Neural cell (in vitro differentiated cells): ENCODE measurements at regions not wholly inside any gene's neighbourhood (a gene's known extent, or its start where the extent isn't known, plus 50 kb on each side); places are given as distances from the start of the nearest gene placed in this dataset.

Experiments
- CTCF ChIP-seq: fragments of 450-650 bp; IDR thresholded peaks from 2 replicates; pipeline ENCODE4 v1.5.1; 2014; ENCODE audit warnings: antibody characterized with exemption, mild to moderate bottlenecking, moderate library complexity; ENCODE audit not compliant: poor library complexity, severe bottlenecking
- EZH2 ChIP-seq: fragments of 200-600, 300-800 bp; shearing (Covaris generic), sonication (generic); IDR thresholded peaks from 2 replicates; pipeline ENCODE4 v1.6.1; 2014; ENCODE audit warnings: antibody characterized with exemption, low read length, borderline replicate concordance, mild to moderate bottlenecking; ENCODE audit not compliant: insufficient read depth, poor library complexity, severe bottlenecking
- MXI1 ChIP-seq: fragments of 450-650 bp; conservative IDR thresholded peaks from 2 replicates; pipeline ENCODE4 v1.6.1; 2014; ENCODE audit warnings: antibody characterized with exemption, mild to moderate bottlenecking; ENCODE audit not compliant: poor library complexity, severe bottlenecking
- POLR2AphosphoS5 ChIP-seq: IDR thresholded peaks from 2 replicates; pipeline ENCODE4 v1.6.1; 2012
- REST ChIP-seq: IDR thresholded peaks from 2 replicates; pipeline ENCODE4 v1.6.1; 2012; ENCODE audit warnings: borderline replicate concordance
- TAF1 ChIP-seq: IDR thresholded peaks from 2 replicates; pipeline ENCODE4 v1.6.1; 2012; ENCODE audit warnings: low read depth

DNA sequence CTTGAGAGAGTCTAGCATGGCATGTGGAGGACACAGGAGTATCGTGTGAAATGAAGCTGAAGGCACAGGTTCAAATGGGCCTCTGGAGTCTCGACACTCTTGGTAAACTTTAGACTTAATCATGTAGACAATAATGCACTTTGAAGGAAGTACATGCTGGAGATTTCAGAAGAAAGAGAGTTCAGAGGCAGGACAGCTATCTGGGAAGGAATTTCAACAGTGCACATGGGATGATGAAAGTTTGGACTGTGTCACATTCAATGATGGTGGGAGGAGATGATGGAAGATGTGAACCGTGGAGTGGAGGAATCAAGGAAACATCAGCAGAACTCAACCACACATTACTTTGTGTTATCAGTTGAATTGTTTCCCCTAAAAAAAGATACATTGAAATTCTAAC lies 88.6 kb upstream of the PAPPA start:
- no peak for TF ChIP-seq CTCF
- no peak for TF ChIP-seq EZH2
- TF ChIP-seq MXI1: no peak
- no peak for TF ChIP-seq TAF1
- no peak for TF ChIP-seq POLR2AphosphoS5
- TF ChIP-seq REST: no peak
